WERI-Rb-1 (cell line): ENCODE measurements at regions not wholly inside any gene's neighbourhood (a gene's known extent, or its start where the extent isn't known, plus 50 kb on each side); places are given as distances from the start of the nearest gene placed in this dataset.

Experiments
- DNase-seq: peaks from one replicate; pipeline ENCODE4 v3.0.0-alpha.2; 2020
- H3K27ac ChIP-seq: fragments of 250-450 bp; sonication (Bioruptor Pico); 2 replicates; pipeline ENCODE4 v1.5.1; 2020; ENCODE audit warnings: mild to moderate bottlenecking, moderate library complexity
- H3K27me3 ChIP-seq: fragments of 250-450 bp; sonication (Bioruptor Pico); 2 replicates; pipeline ENCODE4 v1.5.1; 2021; ENCODE audit warnings: mild to moderate bottlenecking, low read depth, moderate library complexity; ENCODE audit not compliant: insufficient read depth, severe bottlenecking
- H3K36me3 ChIP-seq: fragments of 250-450 bp; sonication (Bioruptor Pico); 2 replicates; pipeline ENCODE4 v1.5.1; 2020; ENCODE audit warnings: mild to moderate bottlenecking, moderate library complexity
- H3K4me3 ChIP-seq: 2 replicates; pipeline ENCODE4 v1.5.1; 2011; ENCODE audit warnings: low read depth, mild to moderate bottlenecking, control low read depth, low read length
- H3K9me3 ChIP-seq: fragments of 250-450 bp; sonication (Bioruptor Pico); 2 replicates; pipeline ENCODE4 v1.5.1; 2021; ENCODE audit warnings: mild to moderate bottlenecking, moderate library complexity; ENCODE audit not compliant: severe bottlenecking
- CTCF ChIP-seq: IDR thresholded peaks from 2 replicates; pipeline ENCODE4 v1.5.1; 2011; ENCODE audit warnings: low read depth, mild to moderate bottlenecking, control low read depth, inconsistent platforms, low read length

GRCh38 chr3:178075344-178075743 lies 460.9 kb upstream of the KCNMB2 start:
- no peaks in the 10 kb centered on the region for H3K9me3 ChIP-seq
- no peak overlapping the region for H3K27ac ChIP-seq
- H3K4me3 ChIP-seq = no peak overlapping the region
- H3K36me3 ChIP-seq = no peaks in the 10 kb centered on the region
- H3K27me3 ChIP-seq = no peaks in the 10 kb centered on the region
- no peak for DNase-seq
- TF ChIP-seq CTCF = no peak

- no peaks in the 10 kb centered on the region for H3K27me3 ChIP-seq
- no peak overlapping the region for H3K4me3 ChIP-seq
- TF ChIP-seq CTCF = no peak
- H3K27ac ChIP-seq = no peak overlapping the region
- no peaks in the 10 kb centered on the region for H3K36me3 ChIP-seq
- no peak for DNase-seq
- H3K9me3 ChIP-seq = no peaks in the 10 kb centered on the region
Observed at GRCh38 chr3:178078953-178079352, 457.3 kb upstream of the KCNMB2 start.

GRCh38 chr3:178079966-178080365 lies 456.3 kb upstream of the KCNMB2 start:
- Histone ChIP-seq H3K27me3 (no peaks in the 10 kb centered on the region), H3K4me3 (no peak overlapping the region), H3K9me3 (no peaks in the 10 kb centered on the region), H3K27ac (no peak overlapping the region), H3K36me3 (no peaks in the 10 kb centered on the region)
- no peak for DNase-seq
- no peak for TF ChIP-seq CTCF

GRCh38 chr3:178082326-178082906 lies 453.8 kb upstream of the KCNMB2 start:
- Histone ChIP-seq H3K36me3 (no peaks in the 10 kb centered on the region), H3K27me3 (no peaks in the 10 kb centered on the region), H3K9me3 (no peaks in the 10 kb centered on the region), H3K27ac (no peak overlapping the region), H3K4me3 (no peak overlapping the region)
- no peak for DNase-seq
- no peak for TF ChIP-seq CTCF

- H3K27ac ChIP-seq = peak overlapping the region; percentile 53
- no peaks in the 10 kb centered on the region for H3K9me3 ChIP-seq
- H3K4me3 ChIP-seq = no peak overlapping the region; the same call in 1 of the 2 replicates
- TF ChIP-seq CTCF = peak; percentile 47
- no peaks in the 10 kb centered on the region for H3K36me3 ChIP-seq
- DNase-seq = no peak
- no peaks in the 10 kb centered on the region for H3K27me3 ChIP-seq
Observed at GRCh38 chr3:178083906-178084866, 452.1 kb upstream of the KCNMB2 start.
